HS-5 (cell line): ENCODE measurements at regions not wholly inside any gene's neighbourhood (a gene's known extent, or its start where the extent isn't known, plus 50 kb on each side); places are given as distances from the start of the nearest gene placed in this dataset.
"Not testable (repeated sequence)": the region's sequence is repeated elsewhere in the genome, so short reads cannot be mapped to it uniquely, and the experiment has no call there.

Experiments used
- DNase-seq: peaks from one replicate; pipeline ENCODE4 v3.0.0-alpha.2; 2012; ENCODE audit warnings: low read depth

GRCh38 chr6:26957399-26958127 lies 289.9 kb upstream of the PRSS16 start:
- DNase-seq, result not testable (repeated sequence)

DNA sequence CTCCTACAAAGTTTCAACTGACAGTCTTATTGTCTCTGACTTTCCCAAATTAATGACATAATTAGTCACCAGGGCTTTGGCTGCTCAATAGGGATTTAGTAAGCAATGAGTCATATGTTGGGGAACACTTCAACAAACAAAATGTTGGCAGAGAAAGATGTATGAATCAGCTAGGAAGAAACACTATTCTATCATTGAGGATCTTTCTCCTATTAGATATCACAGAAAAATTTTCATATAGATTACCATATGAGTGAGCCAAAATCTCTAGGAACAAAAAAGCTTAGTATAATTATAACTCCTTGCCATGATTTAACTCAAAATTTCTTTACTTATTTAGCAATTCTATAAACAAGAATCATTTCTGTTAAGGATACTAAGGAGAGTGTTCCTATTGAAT lies 286.3 kb upstream of the PRSS16 start:
- not testable (repeated sequence) for DNase-seq

GRCh38 chr6:27002447-27002846 lies 245.1 kb upstream of the PRSS16 start:
- DNase-seq, result no peak

DNA sequence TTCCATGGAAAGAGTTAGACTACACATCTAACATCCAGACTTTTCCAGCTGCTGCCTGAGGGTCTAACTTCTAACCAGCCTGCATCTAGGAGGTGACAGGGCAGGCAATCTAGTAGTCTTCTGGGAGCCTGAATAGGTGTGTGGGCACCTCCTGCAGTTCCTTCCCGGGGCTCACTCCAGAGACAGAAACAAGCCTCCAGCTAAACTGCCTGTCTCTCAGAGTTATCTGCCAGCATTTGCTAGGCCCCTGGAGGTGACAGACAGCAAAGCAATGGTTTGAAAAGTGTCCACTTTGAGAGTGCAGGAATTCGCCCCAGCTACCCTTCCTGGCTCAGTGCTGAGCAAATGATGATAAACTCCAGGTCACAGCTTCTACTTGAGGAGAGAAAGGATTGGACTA lies 240.5 kb upstream of the PRSS16 start:
- DNase-seq, result no peak

DNA sequence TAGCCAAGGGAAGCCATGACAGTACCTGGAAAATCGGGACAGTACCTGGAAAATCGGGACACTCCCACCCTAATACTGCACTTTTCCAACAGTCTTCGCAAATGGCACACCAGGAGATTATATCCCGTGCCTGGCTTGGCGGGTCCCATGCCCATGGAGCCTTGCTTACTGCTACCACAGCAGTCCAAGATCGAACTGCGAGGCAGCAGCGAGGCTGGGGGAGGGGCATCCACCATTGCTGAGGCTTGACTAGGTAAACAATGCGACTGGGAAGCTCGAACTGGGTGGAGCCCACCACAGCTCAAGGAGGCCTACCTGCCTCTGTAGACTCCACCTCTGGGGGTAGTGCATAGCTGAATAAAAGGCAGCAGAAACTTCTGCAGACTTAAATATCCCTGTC lies 238.9 kb upstream of the PRSS16 start:
- DNase-seq, result not testable (repeated sequence)

- DNase-seq, result not testable (repeated sequence)
Observed at GRCh38 chr6:27014053-27014452, 233.4 kb upstream of the PRSS16 start.

GRCh38 chr6:27016689-27017088 lies 230.8 kb upstream of the PRSS16 start:
- no peak for DNase-seq

GRCh38 chr6:27018401-27018800 lies 229.1 kb upstream of the PRSS16 start:
- not testable (repeated sequence) for DNase-seq

GRCh38 chr6:27019651-27020552 lies 227.6 kb upstream of the PRSS16 start:
- peak; percentile 79 for DNase-seq

GRCh38 chr6:27020553-27020880 lies 227.0 kb upstream of the PRSS16 start:
- no peak for DNase-seq

DNA sequence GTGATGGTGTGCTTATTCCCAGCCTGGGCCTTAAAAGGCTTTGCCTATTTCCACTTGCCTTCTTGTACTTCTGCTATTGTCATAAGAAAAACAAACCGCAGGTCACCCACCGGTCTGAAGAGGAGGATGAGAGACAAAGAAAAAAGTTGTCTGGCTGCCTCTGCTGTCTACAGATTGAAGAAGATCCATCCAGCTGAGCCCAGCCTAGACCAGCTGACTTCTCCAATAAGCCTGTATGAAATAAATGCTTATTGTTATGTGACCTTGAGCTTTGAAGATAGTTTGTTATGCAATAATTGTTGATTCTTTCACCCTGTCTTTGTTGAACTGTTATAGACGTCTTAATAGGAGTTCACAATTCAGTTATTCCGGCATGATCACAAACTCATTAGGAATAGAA lies 223.8 kb upstream of the PRSS16 start:
- no peak for DNase-seq

GRCh38 chr6:27025351-27025750 lies 222.2 kb upstream of the PRSS16 start:
- DNase-seq, result peak; percentile 41

GRCh38 chr6:27026361-27026760 lies 221.1 kb upstream of the PRSS16 start:
- DNase-seq, result no peak

DNA sequence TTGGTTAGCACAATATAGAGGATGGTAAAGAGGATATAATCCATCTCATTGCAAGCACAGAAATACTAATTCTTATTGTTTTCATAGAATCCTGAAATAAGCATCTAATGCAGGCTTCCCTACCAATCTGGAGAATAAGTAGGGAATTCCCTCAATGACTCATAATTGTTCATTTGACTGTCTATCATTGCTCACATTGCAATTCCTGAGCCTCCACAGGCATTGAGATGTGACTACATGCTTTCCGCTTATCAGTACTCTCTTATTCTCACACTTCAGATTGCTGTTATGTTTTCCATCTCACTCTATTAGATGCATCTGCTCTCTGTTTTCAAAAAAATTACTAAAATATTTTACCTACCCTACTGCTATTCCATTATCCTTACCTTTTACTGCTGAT lies 216.2 kb upstream of the PRSS16 start:
- DNase-seq, result no peak

DNA sequence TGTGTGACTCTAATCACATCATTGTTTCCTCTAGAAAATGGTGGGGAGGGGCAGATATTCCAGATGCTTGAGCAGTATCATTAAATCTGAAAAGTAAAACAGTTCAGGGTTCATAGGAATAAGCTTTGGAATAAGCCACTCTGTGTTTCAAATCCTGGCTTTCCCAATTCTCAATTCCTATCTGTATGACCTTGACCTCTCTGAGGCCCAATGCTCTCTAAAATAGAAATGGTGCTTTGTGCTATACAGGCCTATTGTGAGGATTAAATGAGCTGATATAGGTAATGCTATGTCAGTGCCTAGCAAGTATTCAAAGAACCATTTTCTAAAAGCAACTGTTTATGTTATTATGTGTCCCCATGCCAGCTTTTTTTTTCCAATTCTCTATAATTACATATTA lies 209.0 kb upstream of the PRSS16 start:
- no peak for DNase-seq

DNA sequence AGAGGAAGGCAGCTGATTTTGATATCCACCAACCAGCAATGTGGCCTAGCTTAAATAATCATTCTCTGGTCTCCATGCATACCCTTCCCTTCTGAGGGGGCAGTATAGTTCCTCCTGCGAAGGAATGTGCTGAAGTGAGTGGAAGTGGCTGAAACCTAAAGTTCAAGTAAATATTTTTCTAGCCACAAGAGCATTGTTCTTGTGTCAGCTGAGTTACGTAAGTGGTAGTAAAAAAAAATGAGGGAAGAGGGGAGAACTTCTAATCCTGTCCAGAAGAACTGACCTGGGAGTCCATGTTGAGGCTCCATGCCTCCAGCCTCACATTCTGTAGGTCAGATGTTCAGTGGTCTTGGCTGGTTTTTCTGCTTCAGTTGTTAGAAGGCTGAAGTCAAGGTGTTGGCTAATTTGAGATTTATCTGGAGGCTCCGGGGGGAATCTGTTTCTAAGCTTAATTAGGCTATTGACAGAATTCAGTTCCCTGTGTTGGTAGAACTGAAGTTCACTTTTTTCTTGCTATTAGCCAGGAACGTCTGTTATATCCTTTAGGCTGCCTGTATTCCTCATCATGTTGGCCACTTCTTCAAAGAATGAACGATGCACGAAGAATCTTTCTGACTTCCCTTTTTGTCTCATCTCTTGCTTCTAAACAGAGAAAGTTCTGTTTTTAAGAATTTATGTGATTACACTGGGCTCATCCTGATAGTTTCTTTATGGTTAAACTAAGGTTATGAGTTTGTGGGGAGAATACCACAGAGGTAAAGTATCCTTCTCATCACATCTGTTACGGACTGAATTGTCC lies 207.1 kb upstream of the PRSS16 start:
- no peak for DNase-seq

- no peak for DNase-seq
Observed at GRCh38 chr6:27043244-27043643, 204.3 kb upstream of the PRSS16 start.

DNA sequence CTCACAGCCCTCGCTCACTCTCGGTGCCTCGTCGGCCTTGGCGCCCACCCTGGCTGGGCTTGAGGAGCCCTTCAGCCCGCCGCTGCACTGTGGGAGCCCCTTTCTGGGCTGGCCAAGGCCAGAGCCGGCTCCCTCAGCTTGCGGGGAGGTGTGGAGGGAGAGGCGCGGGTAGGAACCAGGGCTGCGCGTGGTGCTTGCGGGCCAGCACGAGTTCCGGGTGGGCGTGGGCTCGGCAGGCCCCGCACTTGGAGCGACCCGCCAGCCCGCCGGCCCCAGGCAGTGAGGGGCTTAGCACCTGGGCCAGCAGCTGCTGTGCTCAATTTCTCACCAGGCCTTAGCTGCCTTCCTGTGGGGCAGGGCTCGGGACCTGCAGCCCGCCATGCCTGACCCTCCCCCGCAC lies 202.4 kb upstream of the PRSS16 start:
- DNase-seq, result not testable (repeated sequence)

GRCh38 chr6:27047725-27048124 lies 199.8 kb upstream of the PRSS16 start:
- not testable (repeated sequence) for DNase-seq

GRCh38 chr6:27049863-27050781 lies 197.4 kb upstream of the PRSS16 start:
- DNase-seq, result no peak

DNA sequence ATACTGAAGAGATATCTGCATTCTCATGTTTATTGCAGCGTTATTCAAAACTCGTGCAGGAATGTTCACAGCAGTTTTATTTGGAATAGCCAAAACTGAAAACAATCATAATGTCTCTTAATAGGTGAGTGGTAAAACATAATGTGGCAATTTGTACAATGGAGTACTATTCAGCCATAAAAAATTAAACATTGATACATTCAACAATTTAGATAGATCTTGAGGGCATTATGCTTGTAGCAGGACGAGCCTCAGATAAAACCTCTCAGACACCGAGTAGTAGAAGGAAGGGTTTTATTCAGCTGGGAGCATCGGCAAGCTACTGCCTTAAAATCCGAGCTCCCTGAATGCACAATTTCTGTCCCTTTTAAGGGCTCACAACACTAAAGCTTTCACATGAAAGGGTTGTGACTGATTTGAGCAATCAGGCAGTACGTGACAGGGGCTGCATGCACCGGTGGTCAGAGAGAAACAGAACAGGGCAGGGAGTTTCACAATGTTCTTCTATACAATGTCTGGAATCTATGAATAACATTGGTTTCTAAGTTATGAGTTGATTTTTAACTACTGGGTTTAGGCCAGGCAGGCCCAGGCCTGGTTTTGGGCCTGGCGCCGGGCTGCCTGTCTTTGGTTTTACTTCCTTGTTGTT lies 195.3 kb upstream of the PRSS16 start:
- not testable (repeated sequence) for DNase-seq
